Panc1 (cell line): ENCODE measurements at regions not wholly inside any gene's neighbourhood (a gene's known extent, or its start where the extent isn't known, plus 50 kb on each side); places are given as distances from the start of the nearest gene placed in this dataset.

Experiments used
- ATAC-seq: fragments of 200-7000 bp; cut with Tn5 transposase; 2 replicates; pipeline ENCODE4 v1.9.1; 2020; ENCODE audit warnings: mild to moderate bottlenecking, moderate library complexity
- BruUV-seq: library from RNA; stranded (reverse); fragments of 400-500 nt; replicated peaks from 2 replicates; lab custom pipeline; 2021; lab: Mats Ljungman, UMichigan
- CTCF ChIA-PET: fragments of 300-600 bp; sonication (Branson Sonifier 250); formaldehyde crosslinking; loops from one replicate; lab custom pipeline; 2022; ENCODE audit warnings: antibody characterized with exemption; lab: Charles Lee
- POLR2A ChIA-PET: fragments of 300-600 bp; sonication (Branson Sonifier 250); formaldehyde crosslinking; loops from one replicate; lab custom pipeline; 2022; ENCODE audit warnings: antibody characterized with exemption; lab: Charles Lee
- DNase-seq: peaks from one replicate; pipeline ENCODE4 v3.0.0-alpha.2; 2010; ENCODE audit warnings: low read depth, low spot score
- H3K27ac ChIP-seq: 2 replicates; pipeline ENCODE4 v1.5.1; 2011; ENCODE audit warnings: mild to moderate bottlenecking, low read length, inconsistent platforms
- H3K27me3 ChIP-seq: fragments of 200-500 bp; sonication (Bioruptor generic); 2 replicates; pipeline ENCODE4 v1.6.0; 2014; ENCODE audit warnings: low read length, inconsistent platforms; ENCODE audit not compliant: control insufficient read depth, insufficient read depth
- H3K36me3 ChIP-seq: fragments of 200-500 bp; sonication (Bioruptor generic); 2 replicates; pipeline ENCODE4 v1.5.1; 2014; ENCODE audit warnings: inconsistent platforms, mild to moderate bottlenecking, low read length, moderate library complexity; ENCODE audit not compliant: control insufficient read depth, insufficient read depth
- H3K4me1 ChIP-seq: 2 replicates; pipeline ENCODE4 v1.5.1; 2011; ENCODE audit warnings: inconsistent platforms, mild to moderate bottlenecking, low read length, moderate library complexity; ENCODE audit not compliant: control insufficient read depth, insufficient read depth
- H3K4me3 ChIP-seq, 2 experiments: 2 replicates each; pipeline ENCODE4 v1.5.1; 2011 to 2012; ENCODE audit warnings: low read depth in 2 of 2, low read length in 2 of 2, mild to moderate bottlenecking in 2 of 2, inconsistent platforms in 1 of 2, moderate library complexity in 1 of 2
- H3K9me3 ChIP-seq: fragments of 200-500 bp; sonication (Bioruptor generic); 2 replicates; pipeline ENCODE4 v1.5.1; 2014; ENCODE audit warnings: low read depth, mild to moderate bottlenecking, inconsistent platforms, low read length, moderate library complexity; ENCODE audit not compliant: control insufficient read depth, insufficient read depth
- POLR2AphosphoS5 ChIP-seq: IDR thresholded peaks from 2 replicates; pipeline ENCODE4 v1.6.1; 2012; ENCODE audit warnings: mild to moderate bottlenecking, low read depth, low read length, moderate library complexity
- SIN3A ChIP-seq: IDR thresholded peaks from 2 replicates; pipeline ENCODE4 v1.6.1; 2012; ENCODE audit warnings: low read depth, mild to moderate bottlenecking, low read length, moderate library complexity, borderline replicate concordance; ENCODE audit not compliant: insufficient read depth
- TCF7L2 ChIP-seq: IDR thresholded peaks from 2 replicates; pipeline ENCODE4 v1.6.1; 2011; ENCODE audit warnings: mild to moderate bottlenecking, low read depth, low read length, inconsistent platforms
- in situ Hi-C: cut with HindIII; loops from 2 replicates; pipeline ENCODE4 v1.10.0; 2016; ENCODE audit warnings: low sequenced_read_pairs, low pct_unique_long_range_greater_than_20kb
- intact Hi-C: fragments of 100-400 bp; cut with micrococcal nuclease; formaldehyde crosslinking; loops from one replicate; pipeline ENCODE4 v1.10.0; 2022; ENCODE audit not compliant: unreplicated experiment
- TF ChIP-seq, protein P1 (sequence below), 2 experiments: IDR thresholded peaks; 2 replicates each; pipeline ENCODE4 v1.6.1; 2011 to 2012; ENCODE audit warnings: low read depth in 2 of 2, control low read depth in 1 of 2, low read length in 1 of 2, mild to moderate bottlenecking in 1 of 2, moderate library complexity in 1 of 2; ENCODE audit not compliant: insufficient read depth in 1 of 2
- TF ChIP-seq, protein P2 (sequence below): fragments of 450-650 bp; IDR thresholded peaks from 2 replicates; pipeline ENCODE4 v1.5.1; 2017; ENCODE audit warnings: mild to moderate bottlenecking

- Histone ChIP-seq H3K9me3 (no peaks in the 10 kb centered on the region), H3K27me3 (no peaks in the 10 kb centered on the region), H3K36me3 (no peaks in the 10 kb centered on the region), H3K4me3 (no peak overlapping the region), H3K27ac (peak overlapping the region; percentile 8; the same call in 1 of the 2 replicates), H3K4me1 (peaks cover 3% of the 10 kb centered on the region; the same call in 1 of the 2 replicates)
- no TSS peak for BruUV-seq
- no peak for ATAC-seq
- ChIA-PET POLR2A (no interaction called here), CTCF (no interaction called here)
- in situ Hi-C loops = no loop called here
- TF ChIP-seq SIN3A (no peak), TCF7L2 (no peak)
- intact Hi-C loops = no loop called here
- no peak for DNase-seq
These were observed 97.9 kb upstream of the EEF1E1 start for GRCh38 chr6:8200255-8200654.

DNA sequence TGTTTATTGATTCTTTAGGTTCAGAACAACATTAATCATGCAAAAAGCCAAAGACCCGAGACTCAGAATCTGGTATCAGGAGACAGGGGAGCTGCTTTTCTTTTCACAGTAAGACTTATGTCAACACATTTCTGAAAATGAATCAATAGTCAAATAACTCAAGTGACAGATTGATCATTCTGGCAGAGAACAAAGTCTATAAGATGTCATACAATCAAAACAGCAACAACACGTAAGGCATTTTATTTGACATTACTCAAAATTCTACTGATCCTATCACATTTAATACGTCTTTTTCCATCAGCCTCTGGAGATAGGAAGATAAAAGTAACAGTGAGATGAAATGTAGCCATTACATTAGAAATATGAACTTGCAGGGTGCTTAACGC lies 93.4 kb upstream of the EEF1E1 start:
- Histone ChIP-seq H3K27ac (peak overlapping the region; percentile 65; the same call in 1 of the 2 replicates), H3K4me3 (no peak overlapping the region), H3K9me3 (no peaks in the 10 kb centered on the region), H3K4me1 (peaks cover 3% of the 10 kb centered on the region; the same call in 1 of the 2 replicates), H3K36me3 (no peaks in the 10 kb centered on the region), H3K27me3 (no peaks in the 10 kb centered on the region)
- BruUV-seq = no TSS peak
- intact Hi-C loops (no loop called here), in situ Hi-C loops (no loop called here)
- TF ChIP-seq POLR2AphosphoS5 = no peak
- TF ChIP-seq TCF7L2 = peak; percentile 59
- TF ChIP-seq SIN3A = no peak
- TF ChIP-seq, protein P1, sequence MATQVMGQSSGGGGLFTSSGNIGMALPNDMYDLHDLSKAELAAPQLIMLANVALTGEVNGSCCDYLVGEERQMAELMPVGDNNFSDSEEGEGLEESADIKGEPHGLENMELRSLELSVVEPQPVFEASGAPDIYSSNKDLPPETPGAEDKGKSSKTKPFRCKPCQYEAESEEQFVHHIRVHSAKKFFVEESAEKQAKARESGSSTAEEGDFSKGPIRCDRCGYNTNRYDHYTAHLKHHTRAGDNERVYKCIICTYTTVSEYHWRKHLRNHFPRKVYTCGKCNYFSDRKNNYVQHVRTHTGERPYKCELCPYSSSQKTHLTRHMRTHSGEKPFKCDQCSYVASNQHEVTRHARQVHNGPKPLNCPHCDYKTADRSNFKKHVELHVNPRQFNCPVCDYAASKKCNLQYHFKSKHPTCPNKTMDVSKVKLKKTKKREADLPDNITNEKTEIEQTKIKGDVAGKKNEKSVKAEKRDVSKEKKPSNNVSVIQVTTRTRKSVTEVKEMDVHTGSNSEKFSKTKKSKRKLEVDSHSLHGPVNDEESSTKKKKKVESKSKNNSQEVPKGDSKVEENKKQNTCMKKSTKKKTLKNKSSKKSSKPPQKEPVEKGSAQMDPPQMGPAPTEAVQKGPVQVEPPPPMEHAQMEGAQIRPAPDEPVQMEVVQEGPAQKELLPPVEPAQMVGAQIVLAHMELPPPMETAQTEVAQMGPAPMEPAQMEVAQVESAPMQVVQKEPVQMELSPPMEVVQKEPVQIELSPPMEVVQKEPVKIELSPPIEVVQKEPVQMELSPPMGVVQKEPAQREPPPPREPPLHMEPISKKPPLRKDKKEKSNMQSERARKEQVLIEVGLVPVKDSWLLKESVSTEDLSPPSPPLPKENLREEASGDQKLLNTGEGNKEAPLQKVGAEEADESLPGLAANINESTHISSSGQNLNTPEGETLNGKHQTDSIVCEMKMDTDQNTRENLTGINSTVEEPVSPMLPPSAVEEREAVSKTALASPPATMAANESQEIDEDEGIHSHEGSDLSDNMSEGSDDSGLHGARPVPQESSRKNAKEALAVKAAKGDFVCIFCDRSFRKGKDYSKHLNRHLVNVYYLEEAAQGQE (IDR thresholded peaks at IDR 0.05; ENCODE audit: insufficient read depth in 1 of 2, low read depth in 2 of 2, low read length in 1 of 2) = no peak
- TF ChIP-seq, protein P2, sequence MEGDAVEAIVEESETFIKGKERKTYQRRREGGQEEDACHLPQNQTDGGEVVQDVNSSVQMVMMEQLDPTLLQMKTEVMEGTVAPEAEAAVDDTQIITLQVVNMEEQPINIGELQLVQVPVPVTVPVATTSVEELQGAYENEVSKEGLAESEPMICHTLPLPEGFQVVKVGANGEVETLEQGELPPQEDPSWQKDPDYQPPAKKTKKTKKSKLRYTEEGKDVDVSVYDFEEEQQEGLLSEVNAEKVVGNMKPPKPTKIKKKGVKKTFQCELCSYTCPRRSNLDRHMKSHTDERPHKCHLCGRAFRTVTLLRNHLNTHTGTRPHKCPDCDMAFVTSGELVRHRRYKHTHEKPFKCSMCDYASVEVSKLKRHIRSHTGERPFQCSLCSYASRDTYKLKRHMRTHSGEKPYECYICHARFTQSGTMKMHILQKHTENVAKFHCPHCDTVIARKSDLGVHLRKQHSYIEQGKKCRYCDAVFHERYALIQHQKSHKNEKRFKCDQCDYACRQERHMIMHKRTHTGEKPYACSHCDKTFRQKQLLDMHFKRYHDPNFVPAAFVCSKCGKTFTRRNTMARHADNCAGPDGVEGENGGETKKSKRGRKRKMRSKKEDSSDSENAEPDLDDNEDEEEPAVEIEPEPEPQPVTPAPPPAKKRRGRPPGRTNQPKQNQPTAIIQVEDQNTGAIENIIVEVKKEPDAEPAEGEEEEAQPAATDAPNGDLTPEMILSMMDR = peak; percentile 12; the same call in 1 of the 2 replicates
- DNase-seq = no peak
- ChIA-PET CTCF (no interaction called here), POLR2A (no interaction called here)
- ATAC-seq = no peak

- DNase-seq (no peak), ATAC-seq (peak; percentile 66)
- no TSS peak for BruUV-seq
- in situ Hi-C loops = no loop called here
- Histone ChIP-seq H3K27ac (peak overlapping the region; percentile 65; the same call in 1 of the 2 replicates), H3K27me3 (no peaks in the 10 kb centered on the region), H3K4me3 (no peak overlapping the region), H3K4me1 (peaks cover 3% of the 10 kb centered on the region; the same call in 1 of the 2 replicates), H3K36me3 (no peaks in the 10 kb centered on the region), H3K9me3 (no peaks in the 10 kb centered on the region)
- ChIA-PET POLR2A (no interaction called here), CTCF (no interaction called here)
- TF ChIP-seq, protein P2 = peak; percentile 37; the same call in 1 of the 2 replicates
- TF ChIP-seq POLR2AphosphoS5 = no peak
- intact Hi-C loops = no loop called here
These were observed 92.8 kb upstream of the EEF1E1 start for GRCh38 chr6:8195040-8195713.
